Left hindlimb (tissue), 1 donor: ENCODE measurements at regions not wholly inside any gene's neighbourhood (a gene's known extent, or its start where the extent isn't known, plus 50 kb on each side); places are given as distances from the start of the nearest gene placed in this dataset.
"Not testable (repeated sequence)": the region's sequence is repeated elsewhere in the genome, so short reads cannot be mapped to it uniquely, and the experiment has no call there.

Experiments used
- DNase-seq: peaks from one replicate; pipeline ENCODE4 v3.0.0-alpha.2; 2018

GRCh38 chr10:44168478-44168877 lies 216.4 kb downstream of the CXCL12 start:
- DNase-seq: no peak

DNA sequence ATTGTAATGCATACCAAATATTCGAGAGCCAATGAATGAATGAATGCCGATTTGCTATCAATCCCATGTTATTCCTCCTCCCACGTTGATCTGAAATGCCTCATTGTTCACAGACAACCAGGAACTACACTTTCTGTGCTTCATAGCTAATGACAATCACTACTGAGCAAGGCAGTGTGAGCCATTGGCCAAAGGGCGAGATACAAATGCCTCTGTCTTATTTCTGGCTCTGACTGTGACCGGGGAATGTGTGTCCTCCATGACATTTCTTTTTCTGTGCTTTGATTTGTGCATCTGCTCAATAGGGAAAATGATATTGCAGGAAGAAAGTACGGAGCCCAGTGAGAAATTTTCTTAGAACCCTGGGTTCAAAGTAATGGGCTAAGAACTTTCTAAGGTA lies 217.1 kb downstream of the CXCL12 start:
- no peak for DNase-seq

DNA sequence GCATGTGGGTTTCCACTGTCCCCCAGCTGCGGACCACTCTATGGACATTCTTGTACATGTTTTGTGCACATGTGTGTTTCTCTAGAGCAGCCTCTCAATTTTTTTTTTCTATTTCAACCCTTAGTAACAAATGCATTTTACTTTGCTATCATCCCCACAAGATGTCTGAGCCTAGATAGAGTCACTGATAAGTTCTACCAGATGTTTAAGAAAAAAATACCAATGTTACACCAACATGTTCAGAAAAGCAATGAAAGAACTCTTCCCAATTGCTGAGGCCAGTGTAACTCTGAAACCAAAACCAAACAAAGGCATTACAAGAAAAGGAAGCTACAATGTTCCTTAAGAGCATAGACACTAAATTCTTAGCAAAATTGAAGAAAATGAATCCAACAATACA lies 218.5 kb downstream of the CXCL12 start:
- no peak for DNase-seq

- no peak for DNase-seq
Measured at GRCh38 chr10:44164251-44164956, 220.5 kb downstream of the CXCL12 start.

DNA sequence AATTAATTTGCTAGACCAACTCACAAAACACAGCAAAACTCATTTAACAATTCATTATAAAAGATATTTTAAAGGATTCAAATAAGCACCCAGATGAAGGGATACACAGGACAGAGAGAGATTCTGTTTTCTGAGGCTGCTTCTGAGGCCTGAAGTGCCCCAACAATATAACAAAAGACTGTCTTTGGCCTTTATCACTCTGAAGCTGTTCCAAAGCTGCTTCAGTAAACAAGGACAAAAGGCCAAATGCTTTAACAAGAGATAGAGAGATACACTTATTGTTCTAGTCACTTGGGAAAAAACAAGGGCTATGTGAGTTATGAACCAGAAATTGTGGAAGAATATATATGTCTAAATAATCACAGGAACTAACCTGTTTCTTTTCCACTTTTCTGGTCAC lies 223.7 kb downstream of the CXCL12 start:
- no peak for DNase-seq

GRCh38 chr10:44157574-44157973 lies 227.3 kb downstream of the CXCL12 start:
- DNase-seq: no peak

DNA sequence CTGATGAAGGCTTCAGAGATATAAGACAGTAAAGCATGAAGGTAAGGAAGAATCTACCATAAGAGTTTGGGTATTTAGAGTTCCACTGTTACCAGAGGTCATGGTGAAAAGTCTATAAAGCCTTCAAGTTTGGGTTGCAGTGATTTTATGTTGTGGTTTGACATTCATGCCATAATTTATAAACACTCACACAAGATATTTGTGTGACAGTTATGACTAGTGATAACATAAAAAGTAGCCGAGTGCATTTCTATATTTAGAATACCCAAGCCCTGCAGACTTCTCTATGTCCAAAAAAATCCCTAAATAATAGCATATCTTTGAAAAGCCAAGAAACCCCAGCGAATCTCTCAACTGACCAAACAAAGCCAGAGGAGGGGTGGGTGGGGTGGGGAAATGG lies 229.9 kb downstream of the CXCL12 start:
- no peak for DNase-seq

DNA sequence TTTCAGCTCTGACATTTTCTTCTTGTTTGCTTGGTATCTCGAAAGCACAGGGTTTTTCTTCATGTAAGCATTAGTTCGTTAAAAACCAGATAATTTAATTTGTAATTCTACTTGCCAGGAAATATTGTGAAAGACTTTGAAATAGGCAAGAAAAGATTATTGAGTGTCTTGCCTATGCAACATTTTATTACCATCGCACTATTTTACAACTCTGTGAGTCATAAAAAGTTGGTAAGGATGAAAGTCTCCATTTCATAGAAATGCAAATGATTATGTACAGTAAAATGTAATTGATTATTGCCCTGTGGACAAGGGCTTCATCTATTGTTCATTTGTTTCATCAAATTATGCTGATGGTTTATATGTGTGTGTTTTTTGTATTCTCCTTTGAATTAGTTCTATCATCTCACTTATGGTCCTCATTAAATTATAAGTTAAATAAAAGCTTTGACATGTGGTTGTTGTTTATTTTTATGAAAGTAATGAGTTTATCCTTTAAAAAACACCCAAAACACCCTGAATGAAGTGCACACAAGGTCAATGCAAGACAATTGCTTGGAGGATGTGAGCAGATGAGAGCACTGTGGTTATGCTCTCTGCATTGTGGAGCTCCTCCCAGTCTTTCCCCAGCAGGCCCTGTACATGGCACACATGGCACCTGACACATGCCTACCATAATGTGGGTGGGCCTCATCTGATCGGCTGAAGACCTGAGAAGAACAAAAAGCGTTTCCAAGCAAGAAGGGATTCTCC lies 230.8 kb downstream of the CXCL12 start:
- DNase-seq: no peak

- DNase-seq: no peak
Measured at GRCh38 chr10:44143556-44143955, 241.3 kb downstream of the CXCL12 start.

GRCh38 chr10:44132361-44133289 lies 252.3 kb downstream of the CXCL12 start:
- DNase-seq: no peak

- DNase-seq: no peak
Measured at GRCh38 chr10:44126291-44126717, 258.6 kb downstream of the CXCL12 start.

GRCh38 chr10:44125879-44126278 lies 259.0 kb downstream of the CXCL12 start:
- DNase-seq: no peak

DNA sequence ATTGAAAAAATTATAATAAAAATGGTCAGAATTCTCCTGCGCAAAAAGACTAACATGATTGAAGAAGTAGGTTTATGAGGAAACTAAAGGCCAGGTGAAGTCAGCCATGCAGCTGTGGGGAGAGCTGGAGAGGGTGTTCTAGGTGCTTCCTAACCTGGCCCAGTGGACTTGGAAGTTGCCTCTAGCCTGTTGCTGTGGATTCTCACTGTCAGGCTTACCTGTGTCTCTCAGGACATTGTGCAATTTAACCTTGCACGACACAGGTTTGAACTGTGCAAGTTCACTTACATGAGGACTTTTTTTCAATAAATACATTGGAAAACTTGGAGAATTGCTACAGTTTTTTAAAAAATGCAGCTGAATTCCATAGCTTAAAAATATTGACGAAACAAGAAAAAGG lies 266.4 kb downstream of the CXCL12 start:
- no peak for DNase-seq

DNA sequence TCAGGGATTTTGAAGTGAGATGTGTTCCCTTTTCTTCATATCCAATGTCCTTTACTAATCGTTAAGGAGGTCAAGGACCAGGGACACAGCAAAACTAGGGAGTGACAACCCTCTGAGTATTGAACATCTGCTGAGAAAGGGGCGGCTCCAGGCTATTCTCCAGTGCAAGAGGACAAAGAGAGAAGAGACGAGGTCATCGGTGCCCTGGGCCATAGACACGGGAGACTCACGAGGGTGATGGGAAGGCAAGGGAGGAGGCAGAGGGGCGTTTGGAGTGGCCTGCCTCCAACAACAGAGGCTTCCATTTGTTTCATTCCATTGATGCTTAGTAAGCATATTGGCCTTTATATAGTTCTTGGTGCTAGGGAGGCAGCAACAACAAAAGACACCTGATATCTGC lies 268.4 kb downstream of the CXCL12 start:
- no peak for DNase-seq

DNA sequence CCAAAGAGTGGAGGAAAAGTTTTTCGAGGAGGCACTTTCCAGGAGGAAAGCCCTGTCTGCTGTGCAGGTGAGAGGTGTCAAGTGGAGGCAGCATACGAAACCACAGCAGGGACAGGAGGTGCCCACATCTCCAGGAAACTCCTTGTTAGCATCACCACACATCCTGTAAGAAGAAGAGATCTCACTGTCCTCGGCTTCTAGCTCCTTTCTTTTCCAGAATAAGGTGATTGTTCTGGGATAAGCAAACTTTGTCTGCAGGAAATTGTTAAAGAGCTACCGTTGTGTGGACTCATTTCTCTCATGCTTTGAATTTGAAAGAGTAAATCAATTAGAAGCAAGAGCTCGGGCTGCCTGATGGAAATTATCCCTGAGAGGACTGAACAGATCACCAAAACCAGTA lies 269.4 kb downstream of the CXCL12 start:
- no peak for DNase-seq

- DNase-seq: no peak
Measured at GRCh38 chr10:44114441-44114840, 270.5 kb downstream of the CXCL12 start.

DNA sequence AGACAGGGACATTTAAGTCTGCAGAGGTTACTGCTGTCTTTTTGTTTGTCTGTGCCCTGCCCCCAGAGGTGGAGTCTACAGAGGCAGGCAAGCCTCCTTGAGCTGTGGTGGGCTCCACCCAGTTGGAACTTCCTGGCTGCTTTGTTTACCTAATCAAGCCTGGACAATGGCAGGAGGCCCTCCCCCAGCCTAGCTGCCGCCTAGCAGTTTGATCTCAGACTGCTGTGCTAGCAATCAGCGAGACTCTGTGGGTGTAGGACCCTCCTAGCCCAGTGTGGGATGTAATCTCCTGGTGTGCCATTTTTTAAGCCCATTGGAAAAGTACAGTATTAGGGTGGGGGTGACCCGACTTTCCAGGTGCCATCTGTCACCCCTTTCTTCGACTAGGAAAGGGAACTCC lies 272.6 kb downstream of the CXCL12 start:
- DNase-seq: not testable (repeated sequence)

DNA sequence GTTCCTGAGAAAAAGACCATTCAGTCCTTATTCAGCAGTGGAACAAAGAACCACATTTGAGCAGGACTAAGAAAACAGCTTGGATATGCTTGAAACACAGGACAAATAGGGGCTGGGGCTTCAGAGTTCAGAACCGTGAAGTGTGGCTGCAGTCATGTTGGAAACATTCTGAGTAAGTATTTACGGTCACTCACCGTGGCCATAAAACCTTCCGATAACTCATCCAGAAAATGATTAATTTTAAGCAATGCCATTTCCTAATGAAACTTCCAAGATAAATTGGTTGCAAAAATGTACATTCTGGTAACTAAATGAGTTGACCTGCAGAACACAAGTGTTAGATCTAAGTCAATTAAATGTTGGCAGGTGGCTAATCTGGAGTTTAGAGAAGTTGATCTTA lies 279.2 kb downstream of the CXCL12 start:
- no peak for DNase-seq

- no peak for DNase-seq
Measured at GRCh38 chr10:44102726-44103255, 282.1 kb downstream of the CXCL12 start.

DNA sequence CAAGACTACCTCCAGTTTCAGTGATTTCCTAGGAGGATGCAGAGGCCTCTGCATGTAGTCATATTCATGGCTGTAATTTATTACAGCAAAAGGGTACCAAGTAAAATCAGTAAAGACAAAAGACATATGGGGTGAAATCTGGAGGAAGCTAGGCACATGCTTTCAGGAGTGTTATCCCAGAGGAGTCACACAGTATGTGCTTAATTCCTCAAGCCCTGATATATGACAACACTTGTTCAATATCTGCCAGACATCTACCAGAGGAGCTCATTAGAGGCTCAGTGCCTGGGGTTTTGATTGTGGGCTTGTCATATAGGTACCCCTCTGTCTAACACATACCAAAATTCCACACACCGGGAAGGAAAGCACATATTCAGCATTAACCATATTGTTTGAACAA lies 283.8 kb downstream of the CXCL12 start:
- DNase-seq: no peak

DNA sequence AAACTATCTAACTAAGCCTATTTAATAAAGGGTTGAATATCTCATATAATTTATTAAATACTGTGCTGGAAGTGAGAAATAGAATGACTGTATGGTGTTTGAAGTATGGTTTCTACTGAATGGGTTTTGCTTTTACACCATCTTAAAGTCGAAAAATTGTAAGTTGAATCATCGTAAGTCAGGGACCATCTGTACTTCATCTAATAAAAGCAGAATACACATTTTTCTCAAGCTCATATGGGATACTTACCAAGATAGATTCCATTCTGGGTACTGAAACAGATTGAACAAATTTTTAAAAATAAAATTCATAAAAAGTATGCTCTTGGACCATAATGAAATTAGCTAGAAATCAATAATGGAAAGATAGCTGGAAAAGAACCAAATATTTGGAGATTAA lies 285.4 kb downstream of the CXCL12 start:
- no peak for DNase-seq

DNA sequence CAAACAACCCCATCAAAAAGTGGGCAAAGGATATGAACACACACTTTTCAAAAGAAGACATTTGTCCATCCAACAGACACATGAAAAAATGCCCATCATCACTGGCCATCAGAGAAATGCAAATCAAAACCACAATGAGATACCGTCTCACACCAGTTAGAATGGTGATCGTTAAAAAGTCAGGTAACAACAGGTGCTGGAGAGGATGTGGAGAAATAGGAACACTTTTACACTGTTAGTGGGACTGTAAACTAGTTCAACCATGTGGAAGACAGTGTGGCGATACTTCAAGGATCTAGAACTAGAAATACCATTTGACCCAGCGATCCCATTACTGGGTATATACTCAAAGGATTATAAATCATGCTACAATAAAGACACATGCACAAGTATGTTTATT lies 288.7 kb downstream of the CXCL12 start:
- DNase-seq: not testable (repeated sequence)

DNA sequence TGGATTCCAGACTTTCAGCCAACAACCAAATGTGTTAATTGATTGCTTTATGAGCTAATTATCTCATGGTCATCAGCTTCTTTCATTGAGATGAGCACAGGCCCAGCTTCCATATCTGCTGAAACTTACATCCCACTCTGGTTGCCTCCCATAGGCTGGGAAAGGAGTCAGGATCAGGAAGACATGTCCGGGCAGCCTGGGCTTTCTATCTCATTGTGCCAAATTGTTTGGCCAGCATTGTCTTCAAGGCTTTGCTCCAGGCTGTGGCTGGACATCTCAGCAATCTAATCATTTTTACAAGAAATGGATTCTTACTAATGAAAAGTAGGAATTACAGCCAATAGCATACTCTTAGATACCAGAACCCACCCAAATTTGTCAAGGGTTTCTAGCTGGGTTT lies 295.2 kb downstream of the CXCL12 start:
- no peak for DNase-seq
